Fibroblast of skin of right biceps (primary cell): ENCODE measurements at regions not wholly inside any gene's neighbourhood (a gene's known extent, or its start where the extent isn't known, plus 50 kb on each side); places are given as distances from the start of the nearest gene placed in this dataset.
A peak's percentile ranks its signal among the peaks of the same experiment; 100 is the strongest.

Experiments
- DNase-seq: peaks from one replicate; pipeline ENCODE4 v3.0.0-alpha.2; 2013

DNA sequence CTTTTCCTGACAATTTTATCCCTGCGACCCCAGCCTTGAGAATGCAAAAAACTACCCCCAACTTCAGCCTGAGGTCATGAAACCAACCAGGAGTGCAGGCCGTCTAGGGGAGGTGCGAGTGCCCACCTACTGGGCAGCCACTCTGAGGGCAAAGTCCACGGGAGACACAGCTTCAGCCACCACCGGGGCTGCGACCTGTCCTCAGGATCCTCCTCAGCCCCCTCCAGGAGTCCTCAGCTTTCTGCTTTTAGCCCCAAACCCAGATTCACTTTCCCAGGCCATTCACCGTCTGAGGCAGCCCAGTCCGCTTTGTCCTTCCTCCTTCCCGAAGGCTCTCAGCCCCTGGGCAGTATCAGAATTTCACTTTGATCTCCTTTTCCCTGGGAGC is 210.2 kb upstream of the TNP1 start:
- DNase-seq: no peak

DNA sequence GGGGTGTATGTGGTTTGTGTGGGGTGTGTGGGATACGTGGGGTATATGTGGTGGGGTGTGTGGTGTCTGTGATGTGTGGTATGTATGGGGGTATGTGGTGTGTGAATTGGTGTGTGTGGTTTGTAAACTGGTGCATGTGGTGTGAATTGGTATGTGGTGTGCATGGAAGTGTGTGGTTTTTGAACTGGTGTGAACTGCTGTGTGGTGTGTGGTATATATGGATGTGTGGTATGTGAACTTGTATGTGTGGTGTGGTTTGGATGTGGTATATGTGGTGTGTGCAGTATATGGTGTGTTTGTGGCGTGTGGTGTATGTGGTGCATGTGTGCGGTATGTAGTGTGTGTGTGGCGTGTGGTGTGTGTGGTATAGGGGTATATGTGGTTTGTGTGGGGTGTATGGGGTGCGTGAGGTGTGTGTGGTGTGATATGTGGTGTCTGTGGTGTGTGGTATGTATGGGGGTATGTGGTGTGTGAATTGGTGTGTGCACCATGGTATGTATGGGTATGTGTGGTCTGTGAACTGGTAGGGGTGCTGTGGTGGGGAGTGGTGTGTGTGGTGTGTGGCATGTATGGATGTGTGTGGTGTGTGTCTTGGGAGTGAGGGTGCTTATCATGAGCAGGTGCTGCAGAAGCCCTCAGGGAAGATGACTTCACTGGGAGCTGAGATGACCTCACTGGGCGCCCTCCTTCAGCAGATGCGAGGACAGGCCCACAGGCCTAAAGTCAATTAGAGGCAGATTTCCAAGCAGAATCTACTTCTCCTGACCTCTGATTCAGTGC is 209.6 kb upstream of the TNP1 start:
- DNase-seq: no peak

DNA sequence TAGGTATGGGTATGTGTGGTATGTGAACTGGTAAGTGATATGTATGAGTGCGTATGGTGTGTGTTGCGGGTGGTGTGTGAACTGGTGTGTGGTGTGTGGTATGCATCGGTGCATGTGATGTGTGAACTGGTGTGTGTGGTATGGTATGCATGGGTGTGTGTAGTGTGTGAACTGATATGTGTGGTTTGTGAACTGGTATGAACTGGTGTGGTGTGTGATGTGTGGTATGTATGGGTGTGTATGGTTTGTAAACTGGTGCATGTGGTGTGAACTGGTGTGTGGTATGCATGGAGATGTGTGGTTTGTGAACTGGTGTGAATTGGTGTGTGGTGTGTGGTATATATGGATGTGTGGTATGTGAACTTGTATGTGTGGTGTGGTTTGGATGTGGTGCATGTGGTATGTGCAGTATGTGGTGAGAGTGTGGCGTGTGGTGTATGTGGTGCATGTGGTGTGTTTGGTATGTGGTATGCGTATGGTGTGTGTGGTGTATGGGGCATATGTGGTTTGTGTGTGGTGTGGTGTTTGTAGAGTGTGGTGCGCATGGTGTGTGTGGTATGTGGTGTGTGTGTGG is 208.9 kb upstream of the TNP1 start:
- DNase-seq: no peak

DNA sequence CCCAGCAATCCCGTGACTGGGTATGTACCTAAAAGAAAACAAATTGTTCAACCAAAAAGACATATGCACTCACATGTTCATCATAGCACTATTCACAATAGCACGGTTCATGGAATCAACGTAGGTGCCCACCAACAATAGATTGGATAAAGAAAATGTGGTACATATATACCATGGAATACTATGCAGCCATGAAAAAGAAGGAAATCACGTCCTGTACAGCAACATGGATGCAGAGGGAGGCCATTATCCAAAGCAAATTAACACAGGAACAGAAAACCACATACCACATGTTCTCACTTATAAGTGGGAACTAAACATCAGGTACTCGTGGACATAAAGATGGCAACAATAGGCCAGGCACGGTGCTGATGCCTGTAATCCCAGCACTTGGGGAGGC is 207.9 kb upstream of the TNP1 start:
- DNase-seq: no peak

DNA sequence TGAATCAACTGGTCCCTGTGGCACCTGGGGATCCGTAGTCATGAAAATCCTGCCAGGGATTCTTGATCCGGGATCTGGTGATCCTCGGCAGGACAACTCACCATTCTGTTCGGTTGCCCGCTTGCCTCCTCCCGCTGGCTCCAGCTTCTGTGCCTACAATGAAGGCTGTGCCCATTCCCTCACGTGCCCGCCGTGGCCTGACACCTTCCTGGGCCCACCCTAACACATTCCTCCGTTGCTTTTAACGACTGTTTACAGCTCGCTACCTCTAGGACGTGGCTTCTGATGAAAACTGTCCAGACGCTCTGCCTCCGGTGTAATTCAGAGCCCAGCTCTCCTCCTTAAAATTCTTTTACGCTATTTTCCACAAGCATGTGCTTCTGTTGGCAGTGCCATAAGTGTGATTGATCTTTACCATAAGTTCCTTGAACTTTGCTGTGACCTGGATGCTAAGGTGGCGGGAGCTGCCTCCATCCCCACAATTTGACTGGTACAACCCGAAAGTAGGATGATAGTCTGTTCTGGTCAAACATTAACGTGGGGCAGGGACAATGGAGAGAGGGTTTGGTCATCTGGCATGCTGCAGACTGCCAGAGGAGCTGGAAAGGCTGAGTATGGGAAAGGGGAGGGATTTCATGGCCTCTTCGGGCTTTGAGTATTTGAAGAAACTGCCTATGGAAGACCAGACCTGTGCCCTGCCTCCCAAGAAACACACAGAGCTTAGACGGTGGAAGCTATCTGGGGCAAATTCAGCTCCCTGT is 206.8 kb upstream of the TNP1 start:
- DNase-seq: no peak

DNA sequence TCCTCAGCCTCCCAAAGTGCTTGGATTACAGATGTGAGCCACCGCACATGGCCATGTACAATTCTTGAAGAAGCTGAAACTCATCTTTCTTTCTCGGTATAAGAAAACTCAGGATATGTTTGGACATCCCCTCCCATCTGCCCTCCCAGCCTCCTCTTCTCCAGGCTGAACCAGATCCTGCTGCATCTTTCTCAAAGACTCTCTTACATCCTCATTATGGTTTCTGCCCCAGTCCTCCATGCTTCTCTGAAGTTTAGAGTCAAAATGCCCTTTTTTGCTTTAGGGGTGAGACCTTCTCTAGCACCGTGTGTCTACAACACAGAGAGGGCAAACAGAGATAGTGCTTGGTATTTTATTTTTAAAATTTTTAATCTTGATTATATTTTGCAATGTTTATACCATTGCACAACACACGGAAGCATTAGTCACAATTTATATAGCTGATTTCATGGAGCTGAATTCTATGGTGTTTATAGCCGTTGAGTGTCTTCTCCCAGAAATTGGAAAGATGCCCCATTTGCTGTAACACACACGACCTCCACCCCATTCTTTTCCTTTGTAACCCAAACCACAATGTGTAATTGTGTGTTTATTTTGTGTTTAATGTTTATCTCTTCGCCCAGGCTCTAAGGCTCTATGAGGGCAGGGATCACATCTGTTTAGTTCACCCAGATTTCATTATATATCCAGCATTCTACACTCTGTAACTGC is 206.0 kb upstream of the TNP1 start:
- peak; percentile 82 for DNase-seq

DNA sequence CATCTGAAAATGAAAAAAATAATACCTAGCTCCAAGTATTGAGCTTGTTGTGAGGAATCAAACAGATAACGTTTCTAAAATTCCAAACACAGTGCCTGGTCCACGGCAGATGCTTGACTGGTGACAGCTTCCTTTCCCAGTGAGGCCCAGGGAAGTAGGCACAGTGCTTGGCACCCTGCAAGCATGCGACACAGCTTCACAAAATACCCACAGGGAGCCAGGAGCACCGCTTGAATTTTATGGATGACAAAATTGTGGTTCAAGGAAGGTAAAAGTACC is 205.1 kb upstream of the TNP1 start:
- no peak for DNase-seq

DNA sequence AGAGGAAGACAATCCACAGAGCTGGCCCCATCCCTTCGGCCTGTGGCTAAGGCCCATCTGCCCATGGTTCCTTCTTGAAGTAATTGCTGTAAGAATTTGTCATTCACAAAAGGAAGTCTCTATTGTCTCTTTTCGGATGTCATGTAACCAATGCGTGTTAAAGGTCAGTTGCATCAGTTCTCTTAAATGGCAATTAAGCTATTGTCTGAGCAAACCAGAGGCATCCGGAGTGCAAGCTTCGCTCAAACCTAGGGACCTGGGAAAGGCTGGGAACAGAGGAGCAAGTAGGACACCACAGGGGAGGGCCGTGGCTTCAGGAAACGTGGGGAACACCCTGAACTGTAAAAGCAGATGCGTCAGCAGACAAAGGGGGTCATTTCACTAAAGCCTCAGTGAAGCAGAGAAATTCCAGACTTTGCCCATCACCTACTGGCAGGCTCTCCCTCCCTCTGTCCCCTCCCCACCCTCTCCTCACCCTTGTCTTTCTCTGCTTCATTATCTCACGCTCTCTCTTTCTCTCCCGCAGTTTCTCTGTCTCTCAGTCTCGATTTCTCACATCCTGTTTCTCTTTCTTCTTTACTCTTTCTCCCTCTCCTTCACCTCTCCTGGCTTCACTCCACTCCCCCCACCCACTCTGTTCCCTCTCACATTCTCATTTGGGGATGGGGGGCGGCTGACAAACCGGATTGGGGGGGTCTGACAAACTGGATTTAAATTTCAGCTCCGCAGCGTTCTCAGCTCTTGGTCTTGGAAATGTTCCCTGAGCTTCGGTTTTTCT is 204.6 kb upstream of the TNP1 start:
- DNase-seq: peak; percentile 59

DNA sequence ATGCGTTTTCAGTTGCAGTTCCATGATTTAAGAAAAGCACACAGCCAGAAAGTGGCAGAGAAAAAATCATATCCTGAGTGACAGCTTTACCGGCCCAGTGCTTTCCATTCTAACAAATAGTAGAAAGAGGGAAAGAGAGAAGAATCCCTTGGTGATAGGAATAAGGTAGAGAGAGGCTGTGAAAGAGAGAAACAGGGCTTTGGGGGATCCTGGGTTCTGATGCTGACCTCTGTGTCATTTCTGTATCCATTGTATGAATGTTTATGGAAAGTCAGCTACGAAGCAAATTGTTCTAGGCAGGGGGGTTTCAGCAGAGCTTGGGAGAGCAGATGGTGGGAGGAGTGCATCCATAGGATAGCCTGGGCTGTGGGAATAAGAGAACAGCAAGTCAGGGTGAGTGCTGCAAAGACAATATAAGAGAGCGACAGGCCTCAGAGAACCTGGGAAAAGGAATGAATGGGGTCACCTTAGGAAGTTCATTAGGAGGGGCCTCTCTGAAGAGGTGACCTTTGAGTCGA is 203.4 kb upstream of the TNP1 start:
- no peak for DNase-seq

DNA sequence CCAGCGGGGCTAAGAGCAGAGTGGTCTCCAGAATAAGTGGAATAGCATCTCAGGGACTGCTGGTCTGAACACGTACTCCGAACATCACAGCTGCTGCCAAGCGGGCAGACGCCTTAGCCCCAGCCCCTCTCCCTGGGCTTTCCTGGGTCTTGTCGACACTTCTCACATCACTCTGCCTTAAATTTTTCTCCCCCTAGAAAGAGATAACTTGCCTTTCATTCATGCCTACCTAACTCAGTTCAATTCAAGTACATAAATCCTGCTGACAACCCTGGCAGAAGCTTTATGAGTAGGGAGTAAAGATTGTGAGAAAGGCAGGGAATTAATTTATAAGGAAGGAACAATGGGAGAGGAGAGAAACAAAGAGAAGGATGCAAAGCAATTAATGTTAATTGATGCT is 202.9 kb upstream of the TNP1 start:
- no peak for DNase-seq

DNA sequence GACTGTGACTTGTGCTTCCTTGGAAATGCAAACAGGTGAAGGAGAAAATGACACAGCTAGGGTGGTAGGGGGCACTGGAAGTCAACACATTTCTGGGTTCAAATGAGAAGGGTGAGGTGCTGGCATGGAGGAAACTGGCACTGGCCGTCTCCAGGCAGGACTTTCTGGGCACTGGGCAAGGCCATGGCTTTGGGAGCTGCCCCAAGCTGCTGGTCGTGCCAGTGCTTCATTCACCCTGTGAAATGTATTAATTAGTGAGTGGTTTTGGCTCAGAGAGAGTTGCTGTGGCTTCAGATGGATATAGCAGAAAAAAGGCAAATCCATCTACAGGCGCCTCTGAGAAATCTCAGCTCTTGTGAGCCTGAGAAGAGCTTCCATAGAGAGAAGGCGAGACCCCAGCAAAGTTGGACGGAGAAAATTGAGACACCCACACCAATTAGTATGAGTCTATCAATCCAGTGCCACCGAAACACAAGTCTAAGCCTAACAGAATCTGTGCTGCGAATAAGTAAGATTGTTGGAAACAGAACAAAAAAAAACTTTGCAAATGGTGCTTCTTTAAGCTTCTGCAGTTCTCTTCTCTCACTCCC is 202.1 kb upstream of the TNP1 start:
- no peak for DNase-seq

DNA sequence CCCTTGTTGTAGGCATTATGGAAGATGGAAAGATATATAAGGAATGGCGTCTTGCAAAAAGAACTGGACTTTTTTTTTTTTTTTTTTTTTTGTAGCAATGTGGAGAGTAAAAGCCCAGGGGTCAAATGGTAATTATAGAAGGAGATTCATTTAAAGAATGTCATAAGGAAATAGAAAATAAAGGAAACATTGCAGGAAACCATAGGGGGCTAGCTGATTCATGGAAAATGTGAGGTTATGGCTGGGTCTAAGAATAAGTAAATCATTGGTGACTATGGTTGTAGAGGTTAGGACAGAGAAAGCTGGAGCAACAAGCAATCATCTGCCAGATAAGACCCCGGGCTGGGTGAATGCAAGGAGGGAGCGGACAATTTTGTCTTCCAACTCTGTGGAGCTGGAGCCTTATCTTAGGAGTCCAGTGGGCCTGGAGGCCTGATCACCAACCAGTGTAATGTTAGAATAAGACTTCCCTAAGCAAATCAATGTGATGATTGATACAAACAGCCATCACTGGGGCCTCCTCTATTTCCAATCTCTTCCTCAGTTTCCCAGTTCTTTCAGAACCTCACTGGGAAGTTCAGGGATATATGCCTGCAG is 201.2 kb upstream of the TNP1 start:
- DNase-seq: no peak

DNA sequence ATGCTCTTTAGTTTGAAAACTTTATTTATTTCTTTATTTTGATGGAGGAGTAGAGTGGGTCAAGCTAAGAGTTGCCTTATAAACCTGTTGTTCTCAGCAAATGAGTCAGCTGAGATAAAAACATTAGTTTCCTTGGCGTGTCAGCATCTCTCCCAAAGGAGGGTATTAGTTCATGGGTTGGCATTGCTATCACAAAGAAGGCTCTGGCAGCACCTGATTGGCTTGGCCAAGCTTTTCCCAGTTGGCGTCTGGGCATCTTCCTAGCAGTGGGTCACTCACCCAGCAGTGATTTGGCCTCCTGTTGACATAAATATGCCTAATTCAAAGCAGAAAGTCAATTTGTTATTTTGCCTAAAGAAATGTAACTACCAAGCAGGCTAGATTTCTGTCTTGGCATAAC is 200.7 kb upstream of the TNP1 start:
- DNase-seq: no peak

DNA sequence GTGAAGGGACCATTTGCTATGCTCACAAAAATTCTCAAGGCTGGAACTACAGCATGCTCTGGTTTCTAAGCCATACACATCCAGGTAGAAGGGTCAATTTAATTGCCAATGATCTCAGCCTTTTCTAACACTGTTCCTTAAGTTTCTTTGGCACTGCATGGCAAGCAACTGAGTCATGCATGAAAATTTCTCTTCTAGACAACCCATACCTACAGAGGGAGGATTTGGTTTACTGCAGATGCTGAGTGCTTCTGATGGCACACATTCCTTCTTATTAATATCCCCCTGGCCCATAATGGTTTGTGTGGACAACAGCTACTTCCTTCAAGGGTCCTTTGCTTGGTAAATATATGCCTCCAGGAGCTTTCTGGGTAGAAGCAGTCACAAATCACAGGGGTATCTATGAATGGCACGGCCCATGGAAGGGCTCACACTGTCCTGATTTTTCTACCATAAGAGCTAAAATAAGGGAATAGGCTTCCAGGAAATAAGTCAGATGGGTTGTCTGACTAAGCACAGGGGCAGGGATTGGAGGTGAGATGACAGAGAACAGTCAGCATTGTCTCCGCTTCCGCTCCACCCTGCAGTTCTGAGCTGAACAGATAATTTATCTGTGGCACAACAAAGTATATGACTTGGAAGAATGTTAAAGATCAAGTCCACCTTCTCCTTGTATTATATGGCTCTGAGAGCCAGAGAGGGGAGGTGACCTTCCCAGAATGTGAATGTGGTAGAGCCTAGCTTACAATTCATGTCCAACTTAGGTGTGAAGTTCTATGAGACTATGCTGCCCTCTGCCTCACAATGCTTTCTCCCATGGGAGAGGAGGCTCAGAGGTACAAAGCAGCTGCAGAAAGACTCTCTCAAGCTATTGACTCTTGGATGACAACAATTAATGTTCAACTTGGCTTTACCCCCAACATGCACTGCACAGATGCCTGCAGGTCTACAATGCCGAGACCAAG is 199.2 kb upstream of the TNP1 start:
- DNase-seq: peak; percentile 39

DNA sequence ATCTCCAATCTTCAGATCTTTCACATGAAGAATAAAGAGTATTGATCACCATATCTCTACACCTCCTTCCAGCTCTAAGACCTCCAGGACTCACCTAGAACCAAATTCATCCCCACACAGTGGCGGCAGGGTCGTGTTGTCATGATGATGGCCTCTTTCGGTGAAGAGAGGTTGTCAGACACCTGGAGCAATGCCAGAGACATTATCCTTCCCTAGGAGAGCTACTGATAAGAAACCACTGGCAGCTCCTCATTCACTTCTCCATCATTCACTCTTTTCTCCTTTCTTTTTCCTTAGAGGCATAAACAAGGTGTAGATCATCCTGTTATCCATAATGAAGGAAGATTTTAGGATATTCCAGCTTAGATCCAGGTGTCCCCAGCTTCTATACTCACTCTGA is 197.9 kb upstream of the TNP1 start:
- no peak for DNase-seq

DNA sequence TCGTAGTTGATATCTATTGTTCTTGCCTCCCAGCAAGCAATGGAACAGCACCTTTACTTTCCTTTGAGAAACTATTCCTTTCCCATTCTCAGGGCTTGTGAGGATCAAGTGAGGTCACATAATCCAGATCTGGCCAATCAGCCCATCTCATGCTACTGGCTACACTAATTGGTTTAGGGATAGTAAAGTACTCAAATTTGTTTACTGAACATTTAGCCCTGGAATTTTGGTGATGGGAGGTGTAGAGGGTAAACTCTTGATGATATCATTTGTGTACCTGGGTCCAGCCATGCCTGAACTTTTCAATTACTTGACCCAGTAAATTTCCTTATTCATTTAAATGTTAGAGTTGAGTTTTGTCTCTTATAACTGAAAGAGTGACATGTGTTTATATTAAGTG is 195.8 kb upstream of the TNP1 start:
- no peak for DNase-seq

DNA sequence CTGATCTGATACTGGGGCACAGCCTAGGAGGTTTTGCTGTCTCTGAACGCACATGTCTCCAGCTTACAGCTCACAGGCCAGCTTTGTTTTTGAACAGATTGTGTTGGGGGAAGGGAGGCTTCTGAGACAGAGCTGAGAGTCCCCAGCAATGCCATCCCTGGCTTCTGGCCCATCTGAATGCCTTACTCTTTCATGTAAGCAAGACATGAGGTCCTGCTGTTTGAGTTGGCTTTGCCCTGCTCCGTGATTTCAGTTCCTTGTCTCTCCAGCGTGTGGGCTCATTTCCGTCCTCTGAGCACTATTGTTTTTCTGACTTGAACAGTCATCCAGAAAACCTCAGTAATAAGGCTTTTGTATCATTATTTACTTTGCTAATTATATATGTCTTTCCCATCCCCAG is 194.9 kb upstream of the TNP1 start:
- peak; percentile 56 for DNase-seq

DNA sequence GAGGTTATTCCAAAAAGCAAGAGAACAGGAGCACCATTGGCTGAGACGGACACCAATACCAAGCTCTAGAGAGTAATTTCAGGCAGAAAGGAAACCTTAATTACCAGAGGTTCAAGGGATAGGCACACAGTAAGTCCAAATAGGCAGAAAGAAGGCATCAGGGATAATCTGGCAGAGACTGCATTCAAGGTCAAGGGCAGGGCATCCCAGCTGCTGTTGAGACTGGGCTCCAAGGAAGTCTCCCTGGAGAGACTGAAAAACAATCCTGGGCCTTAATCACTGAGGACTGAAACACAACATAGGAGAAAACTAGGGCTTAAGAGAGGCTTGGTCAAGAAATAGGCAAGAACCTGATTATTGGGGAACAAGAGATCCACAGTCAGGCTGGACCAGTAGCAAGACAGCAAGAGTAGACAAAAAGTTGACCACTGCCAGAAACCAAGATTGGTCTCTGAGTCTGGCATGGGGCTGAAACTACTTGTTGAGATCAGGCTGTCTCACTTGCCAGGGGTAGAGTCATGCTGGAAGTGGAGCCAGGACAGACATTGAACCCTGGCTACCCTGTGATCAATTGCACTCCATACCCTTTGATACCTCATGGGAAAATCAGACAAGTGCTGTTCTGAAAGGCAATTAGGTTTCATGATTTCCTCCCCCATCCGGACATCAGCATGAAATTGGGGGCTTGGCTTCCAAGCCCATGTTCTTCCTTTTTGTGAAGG is 193.2 kb upstream of the TNP1 start:
- DNase-seq: no peak

DNA sequence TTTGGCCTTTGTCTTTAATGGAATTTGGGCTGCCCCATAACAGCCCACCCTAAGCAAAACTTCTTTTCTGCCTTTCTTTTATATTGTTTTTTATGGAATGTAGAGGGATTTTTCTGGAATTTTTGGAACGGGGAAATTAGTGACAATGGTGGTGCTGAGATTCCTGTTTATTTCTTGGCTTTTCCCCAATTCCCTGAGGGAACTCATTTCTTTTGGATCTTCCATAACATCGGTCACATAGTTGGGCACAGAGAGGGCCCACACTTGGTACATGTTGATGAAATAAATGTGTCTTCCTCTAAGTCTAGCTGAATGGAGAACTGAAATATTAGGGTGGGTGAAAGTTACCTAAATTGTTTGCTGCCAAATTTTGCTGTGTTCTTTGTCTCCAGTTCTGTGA is 191.6 kb upstream of the TNP1 start:
- no peak for DNase-seq

DNA sequence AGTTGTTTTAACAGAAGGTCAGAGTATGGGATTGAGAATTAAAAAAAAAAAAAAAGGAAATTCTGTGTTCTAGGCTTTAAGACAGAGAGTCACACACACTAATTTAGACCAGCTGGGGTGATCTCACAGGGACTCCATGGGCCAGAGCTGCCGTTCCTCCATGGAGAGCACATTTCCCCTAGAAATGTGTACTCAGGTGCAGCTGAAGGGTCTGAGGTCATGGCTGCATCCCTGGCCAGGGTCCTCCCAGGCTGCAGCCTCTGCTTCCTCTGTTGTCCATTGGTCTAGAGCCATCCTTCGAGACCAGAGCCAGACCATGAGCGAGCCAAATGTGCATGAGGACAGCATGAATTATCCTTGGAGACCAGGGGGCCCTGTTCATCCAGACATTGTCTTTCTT is 190.1 kb upstream of the TNP1 start:
- DNase-seq: no peak
